ENCODE measurements at regions not wholly inside any gene's neighbourhood (a gene's known extent, or its start where the extent isn't known, plus 50 kb on each side); places are given as distances from the start of the nearest gene placed in this dataset.

DNA sequence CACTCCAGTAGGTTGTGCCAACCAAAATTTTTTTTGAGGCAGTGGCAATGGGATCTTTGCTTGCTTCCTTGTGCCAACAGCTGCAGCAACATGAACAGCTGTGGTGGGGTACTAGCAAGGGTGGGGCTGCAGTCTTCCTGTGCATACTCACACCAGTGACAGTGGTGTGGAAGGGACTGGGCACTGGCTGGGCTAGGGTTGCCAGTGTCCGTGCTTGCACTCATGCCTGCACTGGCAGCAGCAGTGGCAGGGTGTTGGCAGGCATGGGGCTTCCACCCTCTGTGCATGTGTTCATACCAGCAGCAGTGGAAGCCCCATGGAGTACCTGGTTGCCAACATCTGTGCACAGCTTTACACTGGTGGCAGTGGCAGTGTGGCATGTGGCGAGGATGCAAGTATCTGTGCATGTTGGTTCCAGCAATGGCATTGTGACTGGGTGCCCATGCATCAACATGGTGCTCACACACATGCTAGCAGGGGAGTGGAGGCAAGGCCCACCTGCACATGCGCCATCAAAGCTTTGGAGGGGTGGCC, 1312.6 kb downstream of the PCDH18 start:
- H3K4me3 ChIP-seq = no peak overlapping the region
- ATAC-seq (peak; percentile 40), DNase-seq (no peak)
- H3K27ac ChIP-seq = no peak overlapping the region
- H3K36me3 ChIP-seq = no peaks in the 10 kb centered on the region
- no peaks in the 10 kb centered on the region for H3K4me1 ChIP-seq
- TF ChIP-seq, protein P1, sequence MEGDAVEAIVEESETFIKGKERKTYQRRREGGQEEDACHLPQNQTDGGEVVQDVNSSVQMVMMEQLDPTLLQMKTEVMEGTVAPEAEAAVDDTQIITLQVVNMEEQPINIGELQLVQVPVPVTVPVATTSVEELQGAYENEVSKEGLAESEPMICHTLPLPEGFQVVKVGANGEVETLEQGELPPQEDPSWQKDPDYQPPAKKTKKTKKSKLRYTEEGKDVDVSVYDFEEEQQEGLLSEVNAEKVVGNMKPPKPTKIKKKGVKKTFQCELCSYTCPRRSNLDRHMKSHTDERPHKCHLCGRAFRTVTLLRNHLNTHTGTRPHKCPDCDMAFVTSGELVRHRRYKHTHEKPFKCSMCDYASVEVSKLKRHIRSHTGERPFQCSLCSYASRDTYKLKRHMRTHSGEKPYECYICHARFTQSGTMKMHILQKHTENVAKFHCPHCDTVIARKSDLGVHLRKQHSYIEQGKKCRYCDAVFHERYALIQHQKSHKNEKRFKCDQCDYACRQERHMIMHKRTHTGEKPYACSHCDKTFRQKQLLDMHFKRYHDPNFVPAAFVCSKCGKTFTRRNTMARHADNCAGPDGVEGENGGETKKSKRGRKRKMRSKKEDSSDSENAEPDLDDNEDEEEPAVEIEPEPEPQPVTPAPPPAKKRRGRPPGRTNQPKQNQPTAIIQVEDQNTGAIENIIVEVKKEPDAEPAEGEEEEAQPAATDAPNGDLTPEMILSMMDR (IDR thresholded peaks at IDR 0.05) = no peak
- H3K9me3 ChIP-seq = no peaks in the 10 kb centered on the region
- intact Hi-C loops (cut with DNase I) = no loop called here
- no peaks in the 10 kb centered on the region for H3K27me3 ChIP-seq

DNA sequence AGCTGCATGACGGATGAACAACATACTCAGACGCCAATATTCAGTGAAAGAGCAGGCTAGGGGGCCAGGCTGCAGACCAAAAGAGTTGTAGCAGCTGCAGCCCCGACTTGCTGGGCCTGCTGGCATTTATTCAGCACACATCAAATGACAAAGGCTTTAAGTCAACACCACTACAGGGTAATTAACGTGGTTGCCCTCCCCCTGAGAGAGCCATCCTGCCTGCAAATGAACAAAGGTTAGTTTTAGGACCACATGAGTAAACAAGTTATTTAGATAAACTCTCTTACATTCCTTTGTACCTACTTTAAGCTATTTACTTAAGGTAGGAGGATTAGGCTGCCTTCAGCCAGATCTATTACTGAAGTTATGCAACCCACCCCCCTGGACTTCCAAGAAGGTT, 1329.1 kb downstream of the PCDH18 start:
- intact Hi-C loops (cut with DNase I) = no loop called here
- no peak for ATAC-seq
- H3K27ac ChIP-seq = no peak overlapping the region
- no peaks in the 10 kb centered on the region for H3K36me3 ChIP-seq
- H3K9me3 ChIP-seq = no peaks in the 10 kb centered on the region
- H3K27me3 ChIP-seq = no peaks in the 10 kb centered on the region
- DNase-seq = no peak
- no peak overlapping the region for H3K4me3 ChIP-seq
- TF ChIP-seq, protein P1 (IDR thresholded peaks at IDR 0.05) = no peak
- no peaks in the 10 kb centered on the region for H3K4me1 ChIP-seq

DNA sequence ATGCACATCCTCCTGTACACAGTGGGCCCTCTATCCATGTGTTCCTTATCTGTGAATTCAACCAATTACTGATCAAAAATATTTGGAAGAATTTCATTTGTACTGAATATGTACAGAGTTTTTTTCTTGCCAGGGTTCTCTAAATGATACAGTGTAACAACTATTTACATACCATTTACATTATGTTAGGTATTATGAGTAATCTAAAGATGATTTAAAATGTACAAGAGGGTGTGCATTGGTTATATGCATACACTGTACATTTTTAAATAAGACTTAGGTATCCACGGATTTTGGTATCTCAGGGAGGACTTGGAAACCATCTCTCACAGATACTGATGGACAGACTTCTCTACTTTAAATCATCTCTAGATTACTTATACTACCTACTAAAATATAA, 1333.9 kb downstream of the PCDH18 start:
- DNase-seq (no peak), ATAC-seq (no peak)
- no peaks in the 10 kb centered on the region for H3K36me3 ChIP-seq
- intact Hi-C loops (cut with DNase I) = no loop called here
- TF ChIP-seq, protein P1 (IDR thresholded peaks at IDR 0.05) = no peak
- H3K4me3 ChIP-seq = no peak overlapping the region
- no peaks in the 10 kb centered on the region for H3K4me1 ChIP-seq
- H3K27me3 ChIP-seq = no peaks in the 10 kb centered on the region
- H3K27ac ChIP-seq = no peak overlapping the region
- H3K9me3 ChIP-seq = no peaks in the 10 kb centered on the region

DNA sequence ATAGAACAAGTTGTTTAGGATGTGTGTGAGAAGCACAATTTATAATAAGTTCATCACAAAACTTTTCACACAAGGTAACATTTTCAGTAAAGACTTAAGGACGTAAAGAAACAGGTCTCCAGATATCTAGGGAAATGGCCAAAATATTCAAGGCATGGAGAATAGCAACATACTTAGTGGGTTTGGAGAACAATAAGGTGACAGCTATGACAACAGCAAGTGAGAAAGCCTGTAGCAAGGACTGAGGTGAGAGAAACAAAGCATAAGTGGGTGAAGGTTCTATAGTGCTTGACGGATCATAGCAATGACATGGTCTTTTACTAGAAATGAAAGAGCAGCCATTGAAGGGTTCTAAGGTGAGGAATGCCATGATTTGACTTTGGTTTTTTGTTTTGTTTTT, 1337.3 kb downstream of the PCDH18 start:
- intact Hi-C loops (cut with DNase I) = no loop called here
- H3K4me3 ChIP-seq = no peak overlapping the region
- H3K4me1 ChIP-seq = no peaks in the 10 kb centered on the region
- ATAC-seq = no peak
- TF ChIP-seq, protein P1 (IDR thresholded peaks at IDR 0.05) = no peak
- H3K36me3 ChIP-seq = no peaks in the 10 kb centered on the region
- no peak for DNase-seq
- no peaks in the 10 kb centered on the region for H3K27me3 ChIP-seq
- no peaks in the 10 kb centered on the region for H3K9me3 ChIP-seq
- no peak overlapping the region for H3K27ac ChIP-seq

DNA sequence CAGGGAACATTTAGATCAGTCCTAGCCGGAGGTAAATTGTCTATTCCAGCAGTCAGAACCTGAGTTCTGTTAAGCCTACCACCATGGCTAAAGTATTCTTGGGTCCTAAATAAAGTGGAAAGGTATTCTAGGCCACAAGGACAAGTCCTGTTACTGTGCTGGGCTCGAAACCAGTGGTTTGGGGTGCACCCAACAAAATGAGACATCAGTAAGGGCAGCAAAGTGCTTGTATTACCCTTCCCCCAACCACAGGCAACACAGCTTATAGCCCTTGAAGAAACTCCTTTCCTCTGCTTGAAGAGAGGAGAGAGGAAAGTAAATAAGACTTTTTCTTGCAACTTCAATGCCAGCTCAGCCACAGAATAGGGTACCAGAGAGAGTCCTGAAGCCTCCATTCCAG, 1345.6 kb downstream of the PCDH18 start:
- no peaks in the 10 kb centered on the region for H3K4me1 ChIP-seq
- ATAC-seq (no peak), DNase-seq (no peak)
- no peaks in the 10 kb centered on the region for H3K9me3 ChIP-seq
- intact Hi-C loops (cut with DNase I) = no loop called here
- TF ChIP-seq, protein P1 (IDR thresholded peaks at IDR 0.05) = no peak
- no peak overlapping the region for H3K27ac ChIP-seq
- no peaks in the 10 kb centered on the region for H3K36me3 ChIP-seq
- H3K27me3 ChIP-seq = no peaks in the 10 kb centered on the region
- H3K4me3 ChIP-seq = no peak overlapping the region

DNA sequence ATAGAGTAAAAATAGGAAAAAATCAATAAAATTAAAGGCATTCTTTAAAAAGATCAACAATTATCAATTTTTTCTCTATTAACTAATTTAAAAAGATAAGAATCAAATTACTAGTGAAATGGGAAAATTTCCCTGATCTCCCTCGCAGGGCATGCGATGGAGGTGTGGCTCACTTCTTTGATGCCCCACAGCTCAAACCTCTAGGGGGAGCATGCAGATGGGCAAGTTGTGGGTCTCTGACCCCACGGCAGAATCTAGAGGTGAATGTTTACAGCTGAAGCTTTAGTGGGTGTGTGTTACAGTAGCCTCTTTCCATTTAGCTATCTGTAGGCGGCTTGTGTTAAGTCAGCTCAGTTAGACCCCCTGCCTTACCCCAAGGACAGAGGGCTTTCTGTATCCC, 1348.8 kb downstream of the PCDH18 start:
- no peaks in the 10 kb centered on the region for H3K4me1 ChIP-seq
- no peak overlapping the region for H3K27ac ChIP-seq
- no peak for ATAC-seq
- intact Hi-C loops (cut with DNase I) = no loop called here
- no peaks in the 10 kb centered on the region for H3K36me3 ChIP-seq
- no peaks in the 10 kb centered on the region for H3K9me3 ChIP-seq
- H3K4me3 ChIP-seq = no peak overlapping the region
- TF ChIP-seq, protein P1 (IDR thresholded peaks at IDR 0.05) = no peak
- no peaks in the 10 kb centered on the region for H3K27me3 ChIP-seq
- DNase-seq = no peak

All from upper lobe of right lung (tissue), 1 donor.